BE2C (cell line): ENCODE measurements at regions not wholly inside any gene's neighbourhood (a gene's known extent, or its start where the extent isn't known, plus 50 kb on each side); places are given as distances from the start of the nearest gene placed in this dataset.

ENCODE experiments used
- DNase-seq: peaks from one replicate; pipeline ENCODE4 v3.0.0-alpha.2; 2020
- H3K27me3 ChIP-seq: fragments of 250-450 bp; sonication (Bioruptor Pico); 2 replicates; pipeline ENCODE4 v1.5.1; 2020; ENCODE audit warnings: mild to moderate bottlenecking
- H3K36me3 ChIP-seq: fragments of 250-450 bp; sonication (Bioruptor Pico); 2 replicates; pipeline ENCODE4 v1.5.1; 2020; ENCODE audit warnings: mild to moderate bottlenecking
- H3K4me1 ChIP-seq: fragments of 250-450 bp; sonication (Bioruptor Pico); 2 replicates; pipeline ENCODE4 v1.5.1; 2020
- H3K4me3 ChIP-seq: 2 replicates; pipeline ENCODE4 v1.5.1; 2011; ENCODE audit warnings: low read depth, low read length
- H3K9me3 ChIP-seq: fragments of 250-450 bp; sonication (Bioruptor Pico); 2 replicates; pipeline ENCODE4 v1.5.1; 2020
- TF ChIP-seq, protein P1 (sequence below): IDR thresholded peaks from 2 replicates; pipeline ENCODE4 v1.5.1; 2012; ENCODE audit warnings: mild to moderate bottlenecking, low read depth, low read length

DNA sequence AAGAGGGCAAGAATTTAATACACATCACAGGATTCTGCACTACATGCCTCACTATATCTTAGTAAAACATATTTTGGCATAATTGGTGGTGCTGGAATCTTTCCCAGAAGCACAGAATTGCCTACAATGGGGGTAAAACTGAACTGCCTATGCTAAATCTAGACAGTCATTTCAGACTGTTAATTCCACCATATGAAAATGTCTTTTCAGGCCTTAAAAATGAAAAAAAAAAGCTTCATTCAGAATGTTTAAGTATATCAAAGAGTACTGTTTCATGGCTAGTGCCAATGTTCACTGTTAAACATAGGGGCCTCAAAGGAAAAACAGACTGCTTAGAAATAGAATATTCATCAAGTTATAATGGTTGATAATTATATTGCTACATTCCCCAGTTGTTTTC lies 797.0 kb downstream of the PCDH19 start:
- no peak overlapping the region for H3K4me3 ChIP-seq
- no peaks in the 10 kb centered on the region for H3K4me1 ChIP-seq
- H3K36me3 ChIP-seq = no peaks in the 10 kb centered on the region
- H3K27me3 ChIP-seq = no peaks in the 10 kb centered on the region
- H3K9me3 ChIP-seq = no peaks in the 10 kb centered on the region
- TF ChIP-seq, protein P1, sequence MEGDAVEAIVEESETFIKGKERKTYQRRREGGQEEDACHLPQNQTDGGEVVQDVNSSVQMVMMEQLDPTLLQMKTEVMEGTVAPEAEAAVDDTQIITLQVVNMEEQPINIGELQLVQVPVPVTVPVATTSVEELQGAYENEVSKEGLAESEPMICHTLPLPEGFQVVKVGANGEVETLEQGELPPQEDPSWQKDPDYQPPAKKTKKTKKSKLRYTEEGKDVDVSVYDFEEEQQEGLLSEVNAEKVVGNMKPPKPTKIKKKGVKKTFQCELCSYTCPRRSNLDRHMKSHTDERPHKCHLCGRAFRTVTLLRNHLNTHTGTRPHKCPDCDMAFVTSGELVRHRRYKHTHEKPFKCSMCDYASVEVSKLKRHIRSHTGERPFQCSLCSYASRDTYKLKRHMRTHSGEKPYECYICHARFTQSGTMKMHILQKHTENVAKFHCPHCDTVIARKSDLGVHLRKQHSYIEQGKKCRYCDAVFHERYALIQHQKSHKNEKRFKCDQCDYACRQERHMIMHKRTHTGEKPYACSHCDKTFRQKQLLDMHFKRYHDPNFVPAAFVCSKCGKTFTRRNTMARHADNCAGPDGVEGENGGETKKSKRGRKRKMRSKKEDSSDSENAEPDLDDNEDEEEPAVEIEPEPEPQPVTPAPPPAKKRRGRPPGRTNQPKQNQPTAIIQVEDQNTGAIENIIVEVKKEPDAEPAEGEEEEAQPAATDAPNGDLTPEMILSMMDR = no peak
- no peak for DNase-seq

DNA sequence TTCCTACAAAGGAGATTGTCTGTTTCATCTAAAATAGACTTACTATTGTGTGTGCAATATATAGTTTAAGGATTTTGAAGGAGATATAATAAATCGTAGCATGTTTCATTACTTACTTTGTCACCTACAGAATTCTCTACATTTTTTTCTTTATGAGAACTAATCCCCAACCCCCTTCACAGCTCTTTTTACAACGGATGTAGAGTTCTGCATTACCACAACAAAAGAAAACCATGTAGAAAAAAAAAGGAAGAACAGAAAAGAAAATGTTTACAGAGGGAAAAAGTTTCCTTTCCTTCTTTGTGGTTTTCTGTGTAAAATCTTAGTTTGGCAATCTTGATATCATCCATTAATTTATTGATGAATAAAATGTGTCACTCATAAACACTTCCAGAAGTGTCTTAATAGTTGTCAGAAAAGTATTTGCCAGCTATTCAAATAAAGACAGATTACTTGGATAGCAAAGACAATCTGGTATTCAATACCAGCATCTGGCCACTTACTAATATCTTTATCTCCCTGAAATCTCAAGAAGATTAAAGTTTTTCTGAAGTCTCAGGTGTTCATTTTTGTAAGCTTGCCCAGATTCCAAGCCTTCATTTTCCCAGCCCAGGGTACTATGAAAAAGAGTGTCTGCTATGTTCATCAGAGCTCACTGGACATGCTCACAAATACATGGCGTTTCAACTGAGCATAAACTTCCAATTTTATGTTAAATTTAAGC lies 806.8 kb downstream of the PCDH19 start:
- Histone ChIP-seq H3K36me3 (no peaks in the 10 kb centered on the region), H3K4me1 (no peaks in the 10 kb centered on the region), H3K27me3 (no peaks in the 10 kb centered on the region), H3K9me3 (no peaks in the 10 kb centered on the region), H3K4me3 (no peak overlapping the region)
- TF ChIP-seq, protein P1 = no peak
- DNase-seq = no peak

DNA sequence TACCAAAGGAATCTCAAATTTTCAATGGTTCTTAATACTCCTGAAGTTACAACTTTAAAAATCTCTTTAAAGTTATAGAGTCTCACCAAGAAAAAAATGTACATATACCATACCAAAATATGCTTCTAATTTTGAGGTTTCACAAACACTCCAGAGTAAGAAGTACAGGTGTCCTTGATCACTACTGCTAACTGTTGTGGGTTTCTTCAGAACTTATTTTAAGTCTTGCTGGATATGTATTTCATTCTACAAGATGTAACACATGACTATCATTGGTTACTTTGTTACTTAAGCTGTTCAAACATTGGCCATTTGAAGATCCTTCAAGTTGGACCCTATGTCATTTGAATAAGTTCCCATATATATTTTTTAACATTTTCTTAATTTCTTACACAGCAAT lies 808.0 kb downstream of the PCDH19 start:
- Histone ChIP-seq H3K9me3 (no peaks in the 10 kb centered on the region), H3K27me3 (no peaks in the 10 kb centered on the region), H3K4me1 (no peaks in the 10 kb centered on the region), H3K36me3 (no peaks in the 10 kb centered on the region), H3K4me3 (no peak overlapping the region)
- DNase-seq = no peak
- TF ChIP-seq, protein P1 = no peak

DNA sequence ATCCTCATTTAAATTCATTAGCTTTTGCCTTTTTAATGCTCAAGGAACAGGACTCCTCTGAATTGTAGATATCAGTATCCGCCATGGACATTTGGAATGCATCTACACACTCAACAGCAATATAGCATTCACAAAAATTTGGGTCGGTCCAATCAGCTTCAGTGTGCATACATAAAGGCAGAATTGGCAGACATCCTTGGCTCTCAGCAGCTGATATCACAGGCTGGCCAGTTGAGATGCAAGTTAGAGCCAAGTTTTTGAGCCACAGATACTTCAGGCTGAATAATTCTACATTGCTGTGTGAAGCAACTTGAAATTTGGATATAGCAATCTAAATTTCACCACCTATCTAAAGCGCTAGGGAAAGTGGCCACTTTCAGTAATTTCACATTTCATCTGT lies 821.1 kb downstream of the PCDH19 start:
- H3K4me1 ChIP-seq = no peaks in the 10 kb centered on the region
- no peaks in the 10 kb centered on the region for H3K36me3 ChIP-seq
- no peaks in the 10 kb centered on the region for H3K9me3 ChIP-seq
- TF ChIP-seq, protein P1 = no peak
- no peak overlapping the region for H3K4me3 ChIP-seq
- no peak for DNase-seq
- no peaks in the 10 kb centered on the region for H3K27me3 ChIP-seq

DNA sequence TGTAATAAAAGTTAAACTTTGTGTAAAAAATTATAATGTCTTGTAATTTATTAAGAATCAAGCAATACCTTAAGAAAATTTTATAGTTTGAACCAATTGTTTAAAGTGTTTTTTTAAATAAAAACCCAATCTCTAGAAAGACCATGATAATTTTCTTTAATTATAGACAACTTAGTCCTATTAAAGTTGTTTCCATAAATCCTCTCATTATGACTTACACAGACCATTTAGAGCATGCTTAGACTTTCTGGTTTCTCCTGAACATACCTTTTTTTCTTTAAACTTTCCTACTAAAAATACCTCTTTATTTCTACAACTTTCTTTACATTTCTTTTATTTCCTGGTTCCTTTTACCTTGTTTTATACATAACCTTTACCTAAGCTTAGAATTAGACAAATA lies 837.4 kb downstream of the PCDH19 start:
- no peak for DNase-seq
- Histone ChIP-seq H3K9me3 (no peaks in the 10 kb centered on the region), H3K4me3 (no peak overlapping the region), H3K36me3 (no peaks in the 10 kb centered on the region), H3K27me3 (no peaks in the 10 kb centered on the region), H3K4me1 (no peaks in the 10 kb centered on the region)
- TF ChIP-seq, protein P1 = no peak

DNA sequence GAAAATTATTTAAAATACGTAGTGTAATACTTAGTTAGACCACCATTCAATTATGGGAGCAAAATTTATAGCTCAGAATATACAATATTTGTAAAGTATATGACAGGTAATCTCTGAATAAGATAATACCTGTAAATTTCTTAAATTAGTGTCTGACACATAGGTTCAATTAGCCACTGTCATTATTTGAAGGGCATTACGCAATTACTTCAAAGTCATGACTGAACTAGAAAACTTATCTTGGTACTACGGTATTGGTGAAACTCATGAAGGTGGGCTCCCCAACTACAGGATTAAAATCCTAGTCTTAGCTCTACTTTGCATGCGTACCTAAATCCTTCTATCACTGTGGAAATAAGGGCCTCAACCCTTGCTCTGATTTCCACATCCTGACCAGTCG lies 860.7 kb downstream of the PCDH19 start:
- no peaks in the 10 kb centered on the region for H3K4me1 ChIP-seq
- H3K9me3 ChIP-seq = no peaks in the 10 kb centered on the region
- DNase-seq = no peak
- no peaks in the 10 kb centered on the region for H3K27me3 ChIP-seq
- TF ChIP-seq, protein P1 = no peak
- no peak overlapping the region for H3K4me3 ChIP-seq
- no peaks in the 10 kb centered on the region for H3K36me3 ChIP-seq
